Left lung (tissue), 4 donors: ENCODE measurements at regions not wholly inside any gene's neighbourhood (a gene's known extent, or its start where the extent isn't known, plus 50 kb on each side); places are given as distances from the start of the nearest gene placed in this dataset.

ENCODE experiments used
- ATAC-seq: fragments of 200-7000 bp; cut with Tn5 transposase; one replicate; pipeline ENCODE4 v1.9.1; 2020; ENCODE audit warnings: moderate library complexity
- DNase-seq, 4 donors: peaks; one replicate each; pipeline ENCODE4 v3.0.0-alpha.2; 2013 to 2020
- H3K27ac ChIP-seq, 2 donors: fragments of 200-600 bp; sonication (generic) in 1 of 2; one replicate each; pipeline versions ENCODE4 v1.5.0 to v1.8.0; 2020 to 2021
- H3K27me3 ChIP-seq, 2 donors: fragments of 200-600 bp; sonication (generic) in 1 of 2; one replicate each; pipeline versions ENCODE4 v1.5.0 to v1.8.0; 2020 to 2021
- H3K36me3 ChIP-seq, 2 donors: fragments of 200-600 bp; sonication (generic) in 1 of 2; one replicate each; pipeline versions ENCODE4 v1.5.0 to v1.8.0; 2020 to 2021
- H3K4me1 ChIP-seq, 2 donors: fragments of 200-600 bp; one replicate each; pipeline ENCODE4 v1.8.0; 2021
- H3K4me3 ChIP-seq, 2 donors: fragments of 200-600 bp; sonication (generic) in 1 of 2; one replicate each; pipeline versions ENCODE4 v1.5.0 to v1.8.0; 2020 to 2021; ENCODE audit warnings: mild to moderate bottlenecking in 1 of 2
- H3K9me3 ChIP-seq, 2 donors: fragments of 200-600 bp; sonication (generic) in 1 of 2; one replicate each; pipeline versions ENCODE4 v1.5.0 to v1.8.0; 2020 to 2021
- CTCF ChIP-seq, 2 donors: fragments of 200-600 bp; sonication (generic) in 1 of 2; IDR thresholded peaks; one replicate each; pipeline versions ENCODE4 v1.5.0 to v1.8.0; 2021; ENCODE audit warnings: antibody characterized with exemption in 2 of 2
- intact Hi-C, 2 donors: fragments of 100-400 bp; cut with DNase I; formaldehyde crosslinking; loops; one replicate each; pipeline versions ENCODE4 v1.11.2 to v1.14.2; 2022
- donor health status: DM: no; HTN: yes; CAD: no.
- donor health status: DM: no; HTN: no; CAD: no.

DNA sequence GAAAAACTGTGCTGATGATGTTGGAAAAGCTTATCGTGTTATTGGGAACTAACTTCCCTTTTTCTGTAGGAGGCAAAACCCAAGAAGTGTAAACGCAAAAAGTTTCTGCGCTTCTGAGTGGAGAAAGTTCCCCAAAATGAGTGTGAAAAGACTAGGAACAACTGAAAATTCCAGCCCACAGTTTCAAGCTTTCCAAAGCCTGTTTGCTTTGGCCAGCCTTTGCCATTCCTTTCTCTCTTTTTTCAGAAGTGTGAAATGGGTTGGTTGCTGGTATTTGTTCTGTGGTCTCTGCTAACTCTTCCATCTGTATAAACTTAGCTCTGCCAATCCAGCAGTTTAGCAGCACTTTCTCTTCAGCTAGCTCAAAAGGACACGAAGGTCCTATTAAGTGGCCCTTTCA, 491.3 kb downstream of the MAFB start:
- TF ChIP-seq CTCF (IDR thresholded peaks at IDR 0.05) = no peak
- ATAC-seq = peak; percentile 77

DNA sequence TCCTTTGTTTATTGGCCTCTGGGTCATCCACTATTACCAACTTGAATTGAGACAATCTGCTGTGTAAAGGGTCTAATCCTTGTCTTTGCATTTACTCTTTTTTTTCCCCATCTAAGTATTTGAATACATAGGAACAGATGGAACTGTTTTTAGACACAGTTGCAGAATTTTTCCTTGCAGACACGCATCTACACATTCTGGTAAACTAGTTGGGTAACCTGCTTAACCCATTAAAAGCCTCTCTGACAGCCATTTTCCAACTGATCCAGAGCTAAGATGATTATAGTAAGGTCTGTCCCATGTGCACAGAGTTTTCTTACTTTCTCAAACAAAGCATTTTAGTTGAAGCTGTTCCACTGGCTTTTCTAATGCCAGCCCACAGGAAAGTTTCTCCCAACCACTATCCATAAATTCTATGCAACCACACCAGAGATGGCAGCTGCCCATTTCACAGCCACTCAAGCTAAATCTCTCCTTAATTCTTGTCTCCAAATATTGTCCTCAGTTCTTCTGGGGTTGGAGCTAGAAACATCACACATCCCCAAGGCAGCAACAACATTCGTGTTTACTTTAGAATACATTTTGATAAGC, 492.1 kb downstream of the MAFB start:
- TF ChIP-seq CTCF (IDR thresholded peaks at IDR 0.05) = no peak
- intact Hi-C loops = no loop called here
- H3K4me1 ChIP-seq = peaks cover 3 to 10% of the 10 kb centered on the region in 2 donors
- ATAC-seq = no peak
- peak in 1 of 4 donors; percentile 27 for DNase-seq
- no peaks in the 10 kb centered on the region for H3K9me3 ChIP-seq
- no peak overlapping the region for H3K27ac ChIP-seq
- no peak overlapping the region for H3K4me3 ChIP-seq
- no peaks in the 10 kb centered on the region for H3K27me3 ChIP-seq
- H3K36me3 ChIP-seq = no peaks in the 10 kb centered on the region

More for the DNA sequence above, 491.3 kb downstream of the MAFB start:
- Histone ChIP-seq H3K9me3 (no peaks in the 10 kb centered on the region), H3K4me1 (peaks cover 3 to 10% of the 10 kb centered on the region in 2 donors), H3K4me3 (no peak overlapping the region), H3K27ac (peak overlapping the region in 1 of 2 donors; percentile 36), H3K36me3 (no peaks in the 10 kb centered on the region), H3K27me3 (peaks cover 0 to 3% of the 10 kb centered on the region in 2 donors)
- intact Hi-C loops = no loop called here
- peak in 2 of 4 donors; percentile 24 to 25 for DNase-seq

DNA sequence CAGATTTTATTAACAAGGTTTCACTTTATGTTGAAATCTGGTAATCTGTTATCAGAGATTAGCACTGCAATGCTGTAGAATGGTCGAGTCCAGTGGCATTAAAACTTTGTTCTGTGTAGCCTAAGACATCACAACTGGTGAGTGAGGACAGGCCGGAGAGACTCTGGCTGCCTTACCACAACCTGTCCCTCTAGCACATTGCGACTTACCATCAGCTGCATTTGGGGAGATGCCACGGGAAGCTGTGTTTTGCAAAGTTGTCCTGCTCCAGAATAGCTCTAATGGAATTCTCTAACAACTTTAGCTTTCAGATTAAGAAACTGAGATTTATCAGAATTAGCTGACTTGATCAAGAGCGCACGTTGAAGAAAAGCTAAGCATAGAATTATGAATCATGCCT, 493.3 kb downstream of the MAFB start:
- Histone ChIP-seq H3K27me3 (no peaks in the 10 kb centered on the region), H3K36me3 (no peaks in the 10 kb centered on the region), H3K27ac (no peak overlapping the region), H3K4me1 (peaks cover 3 to 10% of the 10 kb centered on the region in 2 donors), H3K4me3 (no peak overlapping the region), H3K9me3 (no peaks in the 10 kb centered on the region)
- ATAC-seq (no peak), DNase-seq (no peak)
- intact Hi-C loops = no loop called here
- no peak for TF ChIP-seq CTCF (IDR thresholded peaks at IDR 0.05)

DNA sequence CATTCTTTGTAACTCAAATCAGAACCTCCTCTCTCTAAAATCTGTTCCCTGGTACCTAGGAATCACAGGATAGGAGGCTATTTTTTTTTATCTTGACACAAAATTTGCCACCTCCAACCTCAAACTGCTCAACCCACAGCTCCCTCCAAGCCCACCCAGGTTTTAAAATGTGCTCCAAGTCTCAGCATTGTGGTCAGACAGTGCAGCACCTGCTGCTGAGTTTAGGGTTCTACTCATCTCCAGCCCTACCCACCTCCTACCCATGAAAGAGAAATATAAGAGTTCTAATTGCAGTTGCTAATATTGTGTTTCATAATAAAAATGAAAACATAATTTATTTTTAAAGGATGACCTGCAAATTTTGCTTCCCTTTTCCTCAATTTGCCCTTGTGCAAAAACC, 496.5 kb downstream of the MAFB start:
- Histone ChIP-seq H3K4me1 (peaks cover 0 to 6% of the 10 kb centered on the region in 2 donors), H3K9me3 (no peaks in the 10 kb centered on the region), H3K36me3 (no peaks in the 10 kb centered on the region), H3K4me3 (no peak overlapping the region), H3K27ac (no peak overlapping the region), H3K27me3 (no peaks in the 10 kb centered on the region)
- DNase-seq (no peak), ATAC-seq (no peak)
- no peak for TF ChIP-seq CTCF (IDR thresholded peaks at IDR 0.05)
- intact Hi-C loops = no loop called here

DNA sequence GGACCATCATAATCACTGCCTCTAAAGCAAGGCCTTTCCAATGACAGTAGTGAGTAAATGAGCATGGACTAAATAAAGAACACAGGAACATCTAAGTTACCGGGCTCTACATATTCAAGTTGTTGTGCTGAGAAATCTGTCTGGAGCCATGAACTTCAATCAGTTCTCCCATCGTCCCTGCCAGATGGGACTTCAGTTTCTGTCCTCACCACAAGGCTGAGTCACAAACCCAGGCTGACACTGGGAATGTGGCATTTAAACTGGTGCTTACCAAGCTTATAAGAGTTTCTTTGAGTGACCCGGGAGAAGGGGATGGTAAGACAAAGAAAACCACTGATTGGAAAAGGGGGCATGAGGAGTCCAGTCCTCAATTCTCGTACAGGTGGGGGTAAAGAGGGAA, 497.0 kb downstream of the MAFB start:
- H3K36me3 ChIP-seq = no peaks in the 10 kb centered on the region
- intact Hi-C loops = no loop called here
- H3K27me3 ChIP-seq = no peaks in the 10 kb centered on the region
- no peak for TF ChIP-seq CTCF (IDR thresholded peaks at IDR 0.05)
- H3K9me3 ChIP-seq = no peaks in the 10 kb centered on the region
- no peak for ATAC-seq
- no peak for DNase-seq
- peaks cover 0 to 3% of the 10 kb centered on the region in 2 donors for H3K4me1 ChIP-seq
- no peak overlapping the region for H3K27ac ChIP-seq
- no peak overlapping the region for H3K4me3 ChIP-seq
